DMS 273 (cell line): ENCODE measurements at regions not wholly inside any gene's neighbourhood (a gene's known extent, or its start where the extent isn't known, plus 50 kb on each side); places are given as distances from the start of the nearest gene placed in this dataset.
A peak's percentile ranks its signal among the peaks of the same experiment; 100 is the strongest.
"Not testable (repeated sequence)": the region's sequence is repeated elsewhere in the genome, so short reads cannot be mapped to it uniquely, and the experiment has no call there.

Experiments
- DNase-seq: peaks from one replicate; lab custom pipeline; 2025; ENCODE audit not compliant: unreplicated experiment; lab: John Stamatoyannopoulos, UW

DNA sequence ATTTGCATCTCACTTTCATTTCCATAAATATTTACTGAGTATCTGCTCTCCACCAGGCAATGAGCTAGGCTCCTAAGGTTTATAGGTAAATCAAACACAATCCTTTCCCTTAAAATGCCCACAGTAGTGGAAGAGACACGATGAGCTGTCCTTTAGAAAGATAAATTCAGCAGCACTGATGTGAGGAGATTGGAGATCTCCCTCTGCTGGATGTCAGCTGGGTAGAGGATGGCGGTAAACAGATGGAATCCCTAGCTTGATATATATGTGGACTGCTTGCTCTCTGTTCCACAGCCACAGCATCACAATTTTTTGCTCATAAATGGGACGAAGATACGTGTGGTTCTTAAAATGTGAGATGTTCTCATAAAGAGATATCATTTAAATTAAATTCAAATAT is 216.4 kb upstream of the RASGEF1B start:
- peak; percentile 10 for DNase-seq

DNA sequence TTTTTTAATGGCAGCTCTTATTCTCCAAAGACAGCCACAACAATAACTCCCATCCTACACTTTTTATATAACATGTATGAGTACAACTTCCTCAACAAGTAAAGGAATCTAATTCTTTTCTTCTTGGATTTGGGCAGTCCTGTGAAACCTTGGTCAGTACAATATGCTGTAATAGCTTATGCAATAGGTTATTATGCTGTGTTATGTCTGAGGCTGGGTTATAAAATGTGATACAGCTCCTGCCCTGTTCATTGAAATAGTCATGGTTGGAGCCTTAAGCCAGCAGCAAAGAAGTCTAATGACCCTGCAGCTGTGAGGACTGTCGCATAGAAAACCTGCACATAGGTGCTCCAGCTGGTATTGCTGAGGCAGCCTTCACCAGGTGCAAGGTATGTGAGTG is 215.8 kb upstream of the RASGEF1B start:
- DNase-seq: no peak

DNA sequence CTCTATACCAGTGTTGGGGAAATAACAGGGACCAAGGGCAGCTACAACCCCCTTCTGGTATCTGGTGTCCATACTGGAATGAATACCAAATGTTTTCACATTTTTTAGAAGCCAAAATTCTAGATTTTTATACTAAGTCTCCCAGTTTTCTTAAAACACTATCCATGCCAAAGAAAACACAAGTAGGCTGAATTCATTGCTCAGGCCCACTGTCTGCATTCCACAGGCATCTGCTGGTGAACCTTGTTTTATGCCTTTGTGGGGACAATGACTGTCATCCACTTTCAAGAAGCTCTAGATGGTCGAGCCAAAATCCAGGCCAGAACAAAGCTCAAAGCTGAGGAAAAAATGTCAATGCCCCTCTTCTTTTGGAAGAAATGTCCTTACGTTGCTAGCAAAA is 213.4 kb upstream of the RASGEF1B start:
- DNase-seq: no peak

DNA sequence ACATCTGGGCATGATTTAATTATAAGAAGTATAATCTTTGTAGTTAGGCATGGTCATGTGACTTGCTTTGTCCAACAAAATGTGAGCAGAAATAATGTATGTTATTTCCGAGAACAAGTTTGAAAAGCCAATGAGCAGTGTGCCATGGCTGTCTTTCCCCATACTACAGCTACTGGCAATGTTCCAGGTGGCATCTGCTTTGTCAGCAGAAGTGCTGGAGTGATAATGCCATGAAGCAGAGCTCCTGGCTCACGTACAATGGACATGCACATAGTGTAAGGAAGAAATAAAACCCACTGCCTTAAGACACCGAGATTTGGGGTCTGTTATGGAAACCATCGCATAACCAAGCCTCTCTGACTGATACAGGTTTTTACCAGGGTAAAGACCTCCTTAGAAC is 212.6 kb upstream of the RASGEF1B start:
- DNase-seq: peak; percentile 81

DNA sequence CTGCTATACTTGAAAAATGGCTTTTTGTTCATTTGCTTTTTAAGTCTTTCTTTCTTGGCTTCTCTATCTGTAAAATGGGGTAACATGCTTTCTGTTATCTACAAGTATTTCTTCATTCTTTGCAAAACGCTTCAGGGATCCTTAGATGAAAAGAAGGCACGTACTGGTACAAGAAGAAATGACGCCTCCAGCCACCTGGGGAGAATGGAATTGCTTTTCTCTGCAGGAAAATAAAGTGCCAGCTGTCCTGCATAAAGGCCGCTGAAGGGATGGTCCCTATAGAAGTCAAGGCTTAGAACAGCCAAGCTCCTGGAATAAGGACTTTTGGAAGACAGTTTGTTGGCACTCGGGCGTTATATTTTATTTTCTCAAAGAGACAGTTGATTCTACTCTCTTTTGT is 210.8 kb upstream of the RASGEF1B start:
- DNase-seq: peak; percentile 42

DNA sequence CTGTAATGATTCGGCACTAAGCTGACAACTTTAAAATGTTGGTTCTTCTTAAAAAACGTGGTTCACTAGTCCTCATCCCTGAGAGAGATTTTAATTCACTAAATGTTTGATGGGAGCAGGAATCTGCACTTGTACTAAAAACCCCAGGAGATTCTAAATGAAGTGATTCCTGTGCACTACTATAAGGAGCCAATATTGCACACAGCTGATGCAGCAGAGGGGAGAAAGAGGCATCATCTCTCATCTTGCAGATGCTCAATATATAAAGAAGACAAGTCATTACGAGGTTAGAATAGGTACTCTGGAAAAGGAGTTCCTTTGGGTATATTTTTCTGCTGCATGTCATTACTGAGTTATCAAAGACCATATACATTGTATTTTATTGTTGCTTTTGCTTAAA is 207.6 kb upstream of the RASGEF1B start:
- DNase-seq: no peak

DNA sequence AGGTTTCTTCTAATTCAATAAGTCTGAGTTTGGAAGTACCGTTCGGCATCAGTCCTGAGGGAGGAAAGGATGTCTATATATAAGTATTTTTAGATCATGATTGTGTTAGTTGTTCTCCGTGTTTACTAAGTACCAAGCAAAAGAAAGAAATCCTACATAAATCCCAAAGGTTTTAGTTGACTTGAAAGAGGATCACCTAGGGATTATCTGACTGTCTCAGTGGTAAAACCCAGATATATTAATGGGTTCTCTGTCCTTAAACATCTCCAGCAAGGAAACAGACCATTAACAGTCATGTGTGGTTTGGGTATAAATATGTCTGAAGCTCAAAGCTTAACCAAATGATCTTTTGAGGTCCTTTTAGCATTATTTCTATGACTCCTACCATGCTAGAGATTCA is 207.1 kb upstream of the RASGEF1B start:
- DNase-seq: no peak

DNA sequence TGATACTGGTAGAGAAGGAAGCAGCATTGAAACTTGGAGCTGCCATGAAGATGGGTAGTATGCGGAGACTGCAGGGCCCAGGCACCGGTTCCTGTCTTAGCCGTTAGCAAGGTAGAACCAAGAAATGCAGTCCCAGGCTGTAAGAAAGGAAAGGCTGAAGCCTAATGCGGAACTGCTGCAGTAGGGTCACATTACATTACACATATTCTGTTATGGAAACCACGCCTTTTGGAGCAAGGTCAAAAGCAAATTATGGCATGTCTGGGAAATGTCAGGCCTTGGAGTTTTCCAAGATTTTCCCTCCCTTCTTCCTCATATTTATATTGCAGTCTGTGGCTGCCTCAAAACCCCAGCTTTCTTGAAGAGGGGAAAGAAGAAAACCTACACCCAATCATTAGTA is 204.8 kb upstream of the RASGEF1B start:
- DNase-seq: no peak

DNA sequence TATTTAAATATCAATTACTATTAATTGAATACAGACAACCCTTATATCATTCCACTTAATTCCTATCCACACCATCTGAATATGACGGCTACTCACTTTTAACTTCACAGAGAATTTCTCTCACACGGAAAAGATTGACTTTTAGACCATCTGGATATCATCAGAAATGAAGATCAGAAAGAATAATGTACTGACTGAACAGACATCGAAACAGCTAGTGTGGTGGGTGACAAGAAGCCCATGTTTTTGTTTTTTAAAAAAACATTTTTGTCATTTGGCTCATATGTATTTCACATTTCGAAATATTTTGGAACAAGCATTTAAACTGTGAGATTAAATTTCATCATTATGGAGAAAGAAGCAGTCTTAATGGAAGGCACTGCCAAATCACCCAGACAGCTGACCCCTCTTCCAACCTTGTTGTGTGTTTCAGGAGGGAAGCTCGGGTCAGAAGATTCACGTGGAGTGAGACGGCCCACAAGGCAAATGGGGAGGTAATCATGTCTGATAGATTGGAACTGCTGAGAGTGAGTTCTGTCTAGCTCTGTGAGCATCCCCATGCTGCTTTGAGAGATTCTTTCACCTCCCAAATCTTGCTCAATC is 204.2 kb upstream of the RASGEF1B start:
- DNase-seq: no peak

DNA sequence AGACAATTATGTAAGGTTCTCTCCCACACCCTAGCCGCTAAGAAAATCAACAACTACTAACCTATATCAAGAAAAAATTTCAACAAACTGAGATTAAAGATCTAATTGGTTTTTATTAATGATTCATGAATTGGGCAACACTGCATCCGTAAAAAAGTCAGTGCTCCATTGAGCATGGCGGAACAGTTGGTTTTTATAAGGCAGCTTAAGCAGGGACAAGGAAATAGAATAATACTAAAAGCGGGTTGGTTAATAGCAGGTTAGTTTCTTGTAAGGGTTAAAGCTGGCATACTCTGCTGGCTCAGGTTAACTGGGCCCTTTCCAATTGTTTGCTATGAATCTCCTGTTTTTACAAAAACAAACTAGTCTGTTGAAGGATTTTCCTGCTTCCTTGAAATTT is 202.3 kb upstream of the RASGEF1B start:
- DNase-seq: no peak

DNA sequence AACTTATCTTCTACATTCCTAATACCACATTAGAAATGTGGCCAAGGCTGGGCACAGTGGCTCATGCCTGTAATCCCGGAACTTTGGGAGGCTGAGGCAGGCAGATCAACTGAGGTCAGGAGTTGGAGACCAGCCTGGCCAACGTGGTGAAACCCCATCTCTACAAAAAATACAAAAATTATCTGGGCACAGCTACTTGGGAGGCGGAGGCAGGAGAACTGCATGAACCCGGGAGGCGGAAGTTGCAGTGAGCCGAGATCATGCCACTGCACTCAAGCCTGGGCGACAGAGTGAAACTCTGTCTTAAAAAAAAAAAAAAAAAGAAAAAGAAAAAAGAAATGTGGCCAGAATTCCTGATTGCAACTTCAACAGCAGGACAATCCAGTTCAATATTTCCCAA is 196.6 kb upstream of the RASGEF1B start:
- DNase-seq: not testable (repeated sequence)

DNA sequence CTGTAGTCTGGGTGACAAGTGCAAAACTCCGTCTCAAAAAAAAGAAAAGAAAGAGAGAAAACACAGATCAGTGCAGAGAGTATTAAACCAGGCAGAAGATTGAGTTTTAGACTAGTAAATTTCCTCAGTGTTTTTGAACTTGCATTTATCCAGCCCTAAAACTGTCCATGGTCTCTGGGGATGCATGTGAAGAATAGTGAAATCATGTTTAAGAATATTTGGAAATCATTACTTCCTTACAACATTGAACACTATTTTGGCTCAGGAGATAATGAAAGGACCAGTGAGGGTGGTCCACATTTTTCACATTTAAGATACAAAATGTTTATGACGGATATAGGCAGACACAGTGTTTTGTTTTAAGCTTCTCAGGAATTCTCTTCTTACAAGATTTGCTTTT is 195.8 kb upstream of the RASGEF1B start:
- no peak for DNase-seq

DNA sequence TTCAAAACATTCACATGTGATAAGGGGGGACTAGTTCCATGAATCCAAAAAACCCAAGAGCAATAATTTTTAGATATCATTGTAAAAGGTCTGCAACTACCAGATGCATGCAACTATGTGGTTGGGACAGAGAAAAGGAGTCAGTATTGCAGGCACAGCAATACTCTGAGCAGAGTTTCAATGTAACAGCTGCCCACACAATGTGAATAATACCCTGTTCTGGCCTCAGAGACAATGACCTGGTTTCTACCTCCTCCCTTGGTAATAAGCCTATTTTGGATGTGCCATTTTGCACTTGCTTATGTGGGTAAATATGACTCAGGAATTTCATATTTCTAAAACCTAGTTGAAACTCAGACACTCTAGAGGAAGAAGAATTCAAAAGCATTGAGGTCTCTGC is 194.8 kb upstream of the RASGEF1B start:
- DNase-seq: no peak

DNA sequence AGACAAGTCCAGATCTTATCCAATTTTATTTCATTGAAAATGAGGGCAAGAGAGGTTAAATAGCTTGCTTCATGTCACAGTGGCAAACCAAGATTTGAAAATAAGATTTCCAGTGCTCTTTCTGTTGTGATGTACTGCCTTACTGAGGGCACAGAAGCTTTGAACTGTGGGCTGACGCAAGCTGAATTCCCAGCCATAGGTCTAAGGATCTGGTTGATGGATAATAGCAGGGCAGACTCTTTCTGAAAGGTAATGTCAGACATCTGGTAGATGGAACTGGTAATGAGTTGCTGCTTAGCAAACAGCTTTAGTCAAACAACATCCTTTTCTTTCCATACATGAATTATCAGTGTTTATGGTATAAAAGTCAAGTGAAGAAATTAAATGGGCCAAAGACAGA is 193.9 kb upstream of the RASGEF1B start:
- no peak for DNase-seq

DNA sequence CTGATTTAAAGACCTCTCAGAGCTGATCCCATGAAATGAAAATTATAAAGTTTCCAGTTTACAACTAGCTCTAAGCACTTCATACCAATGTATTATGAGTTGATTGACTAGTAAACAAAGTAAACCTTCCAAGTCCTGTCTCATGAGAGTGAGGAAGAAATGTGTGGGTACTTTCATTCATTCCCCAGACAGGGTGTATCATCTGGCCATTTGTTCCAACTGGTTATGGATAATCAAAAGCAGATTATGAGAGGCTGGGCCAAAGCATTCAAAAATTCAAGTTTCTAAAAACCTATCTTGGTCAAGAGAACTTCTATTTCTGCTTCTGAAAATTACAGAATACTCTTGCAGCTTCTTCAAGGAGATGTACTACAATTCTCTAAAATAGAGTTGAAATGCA is 193.3 kb upstream of the RASGEF1B start:
- DNase-seq: no peak

DNA sequence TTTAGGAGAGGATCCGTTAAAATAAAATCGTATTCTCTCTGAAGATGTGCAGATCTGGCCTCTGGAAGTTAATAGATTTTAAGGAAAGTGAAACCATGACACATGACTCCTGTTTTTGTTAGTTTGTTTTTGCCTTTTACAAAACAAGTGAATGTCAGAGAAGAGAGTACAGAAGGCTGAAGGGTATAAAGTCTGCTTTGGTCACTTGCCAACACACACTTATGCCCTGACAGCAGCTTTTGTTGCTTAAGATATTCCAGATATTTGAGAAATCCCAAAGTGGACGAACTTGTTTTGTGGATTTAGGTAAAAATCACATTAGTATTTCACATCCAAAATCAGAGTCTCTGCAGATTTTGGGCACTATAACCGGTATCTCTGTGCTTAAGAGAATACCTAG is 192.4 kb upstream of the RASGEF1B start:
- DNase-seq: peak; percentile 41

DNA sequence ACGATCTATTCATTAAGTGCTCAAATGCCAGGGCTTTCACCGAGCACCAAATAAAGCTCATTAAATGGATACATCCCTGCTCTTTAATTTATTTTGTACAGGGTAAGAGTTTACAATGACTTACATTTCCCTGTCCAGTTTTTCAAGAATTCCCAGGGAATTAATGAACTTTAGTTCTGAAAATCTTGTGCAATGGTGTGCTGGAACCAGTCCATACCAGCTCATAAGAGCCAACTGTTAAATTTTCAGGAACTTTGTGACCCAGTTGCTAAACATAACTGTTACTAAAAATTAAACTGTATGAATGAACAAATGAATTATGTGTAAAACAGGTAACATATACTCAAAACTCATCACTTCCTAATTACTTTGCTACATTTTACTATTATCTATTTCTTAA is 191.7 kb upstream of the RASGEF1B start:
- DNase-seq: no peak

DNA sequence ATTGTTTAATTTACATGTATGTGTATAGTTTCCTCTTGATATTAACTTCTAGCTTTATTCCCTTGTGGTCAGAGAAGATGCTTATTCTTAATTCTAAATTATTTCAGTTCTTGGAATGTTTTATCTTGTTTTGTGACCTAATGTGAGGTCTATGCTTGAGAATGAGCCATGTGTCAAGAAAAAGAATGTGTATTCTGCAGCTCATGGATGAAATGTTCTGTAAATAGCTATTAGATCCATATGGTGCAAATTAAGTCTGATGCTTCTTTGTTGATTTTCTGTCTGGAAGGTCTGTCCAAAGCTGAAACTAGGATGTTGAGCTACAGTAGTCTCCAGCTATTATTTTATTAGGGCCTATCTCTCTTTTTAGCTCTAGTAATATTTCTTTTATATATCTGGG is 187.3 kb upstream of the RASGEF1B start:
- DNase-seq: no peak

DNA sequence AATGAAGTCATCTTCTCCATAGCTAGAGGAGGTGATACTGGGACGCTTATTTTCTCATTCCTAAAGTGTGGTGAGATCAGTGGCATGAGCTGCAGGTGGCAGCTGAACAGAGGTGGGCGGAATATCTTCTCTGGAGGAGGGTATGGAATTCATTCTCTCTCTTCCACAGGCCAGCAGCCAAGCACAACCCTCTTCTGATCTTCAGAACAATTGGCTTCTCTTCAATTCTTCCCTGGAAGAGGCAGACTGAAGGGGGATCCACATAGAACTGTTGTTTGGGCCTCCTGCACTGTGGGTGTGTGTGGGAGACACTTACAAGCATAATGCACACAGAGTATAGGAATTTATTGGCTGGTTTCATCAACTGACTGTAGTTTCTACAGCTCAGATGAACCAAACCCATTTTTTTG is 180.4 kb upstream of the RASGEF1B start:
- no peak for DNase-seq

DNA sequence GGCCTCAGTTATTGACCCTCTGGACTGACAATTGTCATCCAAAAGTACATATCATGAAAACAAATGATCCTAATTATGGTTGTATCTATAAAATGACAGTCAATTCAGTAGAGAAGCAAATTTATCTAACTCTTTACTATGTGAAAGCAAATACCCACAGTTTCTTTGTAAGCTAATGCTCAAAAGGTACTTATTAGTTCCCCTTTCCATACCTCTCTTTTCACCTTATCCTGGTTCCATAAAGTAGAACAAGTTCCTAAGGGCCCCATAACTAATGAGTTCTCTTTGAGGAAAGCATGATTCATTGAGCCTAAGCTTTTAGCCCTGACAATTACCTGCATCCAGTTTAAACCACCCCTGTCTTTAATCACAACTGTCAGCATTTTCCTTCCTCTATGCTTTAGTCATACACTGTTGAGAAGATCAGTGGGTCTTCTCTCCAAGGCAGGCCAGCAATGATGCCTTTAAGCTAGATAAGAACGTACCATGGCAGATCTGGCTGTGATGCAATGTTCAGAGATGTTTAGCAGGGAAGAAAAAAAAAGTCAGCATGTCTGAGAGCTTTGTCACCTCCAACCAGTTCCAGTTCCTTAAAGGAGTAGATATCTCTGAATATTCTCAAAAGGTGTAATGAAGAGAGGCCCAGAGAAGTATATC is 179.7 kb upstream of the RASGEF1B start:
- no peak for DNase-seq

DNA sequence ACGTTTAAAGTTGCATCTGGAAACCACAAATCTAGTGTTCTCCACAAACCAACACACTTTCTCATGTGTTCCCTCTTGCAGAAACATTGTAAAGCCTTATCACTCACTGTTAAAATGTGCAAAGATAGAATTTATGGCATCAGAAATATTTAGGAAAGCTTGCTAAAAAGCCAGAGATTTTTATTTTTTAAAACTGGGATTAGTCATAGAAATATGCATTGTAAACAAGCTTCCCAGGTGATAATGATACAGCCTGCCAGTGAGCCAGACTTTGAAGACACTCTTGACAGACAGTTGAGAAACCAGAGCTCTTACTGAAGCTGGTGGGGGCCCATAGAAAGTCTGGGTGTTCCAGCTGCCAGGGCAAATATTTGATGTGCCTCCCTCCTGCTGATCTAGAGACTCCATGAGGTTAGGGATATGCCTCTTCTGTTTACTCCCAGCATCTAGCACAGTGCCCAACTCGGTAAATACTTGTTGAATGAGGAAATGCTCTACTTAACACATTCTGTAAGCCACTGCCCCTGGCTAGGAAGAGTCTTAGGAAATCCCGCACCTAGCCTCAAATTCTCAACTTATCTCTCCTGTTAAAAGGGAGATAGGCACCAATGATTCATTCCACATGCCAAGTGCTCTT is 179.0 kb upstream of the RASGEF1B start:
- peak; percentile 8 for DNase-seq

DNA sequence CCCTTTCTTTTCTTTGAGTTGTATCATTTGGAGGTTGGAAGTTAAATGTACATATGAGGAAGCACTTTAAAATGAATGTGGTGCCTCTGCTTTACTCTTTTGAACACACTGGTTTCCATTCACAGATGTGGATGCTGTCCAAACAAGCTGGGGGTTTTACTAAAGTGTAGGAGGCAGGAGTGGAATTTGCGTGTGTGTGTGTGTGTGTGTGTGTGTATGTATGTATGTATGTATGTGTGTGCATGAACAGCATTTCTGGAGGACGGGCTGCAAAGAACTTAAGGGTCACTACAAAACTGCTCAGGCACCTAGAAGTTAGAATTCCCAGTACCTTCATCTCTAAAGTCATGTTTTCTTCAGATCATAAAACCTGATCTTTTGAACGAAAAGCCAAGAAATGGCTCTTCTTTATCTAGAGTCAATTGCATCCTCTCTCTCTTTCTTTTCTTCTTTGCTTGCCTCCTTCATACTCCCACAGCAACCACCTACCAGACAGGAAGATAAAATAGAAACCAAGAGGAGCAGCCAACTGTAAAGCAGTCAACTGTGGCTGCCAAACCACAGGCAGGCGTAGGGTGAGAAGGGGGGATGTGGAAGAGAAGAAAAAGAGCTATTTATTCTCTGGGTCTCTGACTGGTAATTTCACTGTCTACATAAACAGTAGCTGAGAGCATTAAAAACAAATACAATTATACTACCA is 177.0 kb upstream of the RASGEF1B start:
- DNase-seq: no peak
